IMR-90 (cell line): ENCODE measurements at regions not wholly inside any gene's neighbourhood (a gene's known extent, or its start where the extent isn't known, plus 50 kb on each side); places are given as distances from the start of the nearest gene placed in this dataset.

Experiments used
- ATAC-seq: fragments of 200-7000 bp; cut with Tn5 transposase; 2 replicates; pipeline ENCODE4 v1.9.1; 2020; ENCODE audit warnings: low read depth, mild to moderate bottlenecking, moderate library complexity
- BruUV-seq: library from RNA; stranded (reverse); fragments of 400-500 nt; replicated peaks from 2 replicates; lab custom pipeline; 2021; lab: Mats Ljungman, UMichigan
- CTCF ChIA-PET: fragments of 300-600 bp; formaldehyde crosslinking; extraction: SDS; loops from one replicate; lab custom pipeline; 2021; ENCODE audit warnings: antibody characterized with exemption; lab: Yijun Ruan, JAX
- POLR2A ChIA-PET: fragments of 300-600 bp; sonication (Branson Sonifier 250); formaldehyde crosslinking; loops from one replicate; lab custom pipeline; 2022; ENCODE audit warnings: antibody characterized with exemption; ENCODE audit not compliant: unreplicated experiment; lab: Charles Lee
- DNase-seq: peaks from one replicate; pipeline ENCODE4 v3.0.0; 2013
- H2AFZ ChIP-seq: replicated peaks from 2 replicates; pipeline ENCODE3; 2013; ENCODE audit warnings: low read length, mild to moderate bottlenecking; ENCODE audit not compliant: poor library complexity
- H2AK5ac ChIP-seq: 2 replicates; pipeline ENCODE4 v1.6.1; 2013; ENCODE audit warnings: low read depth, low read length, inconsistent platforms
- H2AK9ac ChIP-seq: replicated peaks from 2 replicates; pipeline ENCODE3; 2013; ENCODE audit warnings: mild to moderate bottlenecking, low read depth, low read length, moderate library complexity; ENCODE audit not compliant: poor library complexity
- H2BK120ac ChIP-seq: 2 replicates; pipeline ENCODE4 v1.6.1; 2013; ENCODE audit warnings: low read depth, low read length, inconsistent platforms
- H2BK15ac ChIP-seq: 3 replicates; pipeline ENCODE4 v1.6.1; 2013; ENCODE audit warnings: low read depth, low read length, inconsistent platforms
- H2BK20ac ChIP-seq: 2 replicates; pipeline ENCODE4 v1.6.1; 2013; ENCODE audit warnings: low read depth, mild to moderate bottlenecking, inconsistent platforms, low read length, moderate library complexity
- H2BK5ac ChIP-seq: 2 replicates; pipeline ENCODE4 v1.6.1; 2013; ENCODE audit warnings: mild to moderate bottlenecking, low read depth, low read length, inconsistent platforms; ENCODE audit not compliant: poor library complexity, severe bottlenecking
- H3K14ac ChIP-seq: replicated peaks from 2 replicates; pipeline ENCODE4 v1.6.1; 2013; ENCODE audit warnings: low read depth, low read length, inconsistent platforms
- H3K18ac ChIP-seq: 2 replicates; pipeline ENCODE4 v1.6.1; 2013; ENCODE audit warnings: low read depth, low read length, control low read depth
- H3K23ac ChIP-seq: 2 replicates; pipeline ENCODE4 v1.6.1; 2013; ENCODE audit warnings: low read depth, low read length, inconsistent platforms
- H3K27ac ChIP-seq: 2 replicates; pipeline ENCODE4 v1.5.1; 2013; ENCODE audit warnings: mild to moderate bottlenecking, control low read depth, low read length; ENCODE audit not compliant: insufficient read depth
- H3K27me3 ChIP-seq: 2 replicates; pipeline ENCODE4 v1.6.1; 2013; ENCODE audit warnings: low read length; ENCODE audit not compliant: control insufficient read depth, insufficient read depth
- H3K36me3 ChIP-seq: 2 replicates; pipeline ENCODE4 v1.6.1; 2013; ENCODE audit warnings: low read length, mixed read lengths; ENCODE audit not compliant: control insufficient read depth, insufficient read depth
- H3K4ac ChIP-seq: 2 replicates; pipeline ENCODE4 v1.6.1; 2013; ENCODE audit warnings: low read depth, low read length, inconsistent platforms
- H3K4me1 ChIP-seq: 2 replicates; pipeline ENCODE4 v1.6.1; 2013; ENCODE audit warnings: low read length, mixed read lengths; ENCODE audit not compliant: control insufficient read depth, insufficient read depth
- H3K4me2 ChIP-seq: 2 replicates; pipeline ENCODE4 v1.6.1; 2013; ENCODE audit warnings: low read depth, mild to moderate bottlenecking, control low read depth, low read length, moderate library complexity
- H3K4me3 ChIP-seq: 2 replicates; pipeline ENCODE4 v1.5.1; 2013; ENCODE audit warnings: low read depth, mild to moderate bottlenecking, control low read depth, low read length, moderate library complexity; ENCODE audit not compliant: insufficient read depth
- H3K56ac ChIP-seq: 2 replicates; pipeline ENCODE4 v1.6.1; 2013; ENCODE audit warnings: low read length, inconsistent platforms; ENCODE audit not compliant: insufficient read depth; ENCODE audit errors: extremely low read depth
- H3K79me1 ChIP-seq, 2 experiments: 2 replicates each; pipeline ENCODE4 v1.6.1; 2013; ENCODE audit warnings: low read length in 2 of 2, inconsistent platforms in 1 of 2, low read depth in 1 of 2
- H3K9ac ChIP-seq: 2 replicates; pipeline ENCODE4 v1.6.1; 2013; ENCODE audit warnings: low read depth, low read length, control low read depth
- H3K9me1 ChIP-seq: 2 replicates; pipeline ENCODE4 v1.6.1; 2013; ENCODE audit warnings: low read length, inconsistent platforms; ENCODE audit not compliant: insufficient read depth
- H3K9me3 ChIP-seq: 2 replicates; pipeline ENCODE4 v1.6.1; 2013; ENCODE audit warnings: low read length; ENCODE audit not compliant: control insufficient read depth, insufficient read depth
- H4K20me1 ChIP-seq: 2 replicates; pipeline ENCODE4 v1.6.1; 2013; ENCODE audit warnings: low read length, inconsistent platforms; ENCODE audit not compliant: insufficient read depth
- H4K5ac ChIP-seq: 2 replicates; pipeline ENCODE4 v1.6.1; 2013; ENCODE audit warnings: mild to moderate bottlenecking, low read depth, low read length, control low read depth
- H4K8ac ChIP-seq, 2 experiments: 2 replicates each; pipeline ENCODE4 v1.6.1; 2013; ENCODE audit warnings: low read depth in 2 of 2, low read length in 2 of 2, control low read depth in 1 of 2, inconsistent platforms in 1 of 2
- H4K91ac ChIP-seq: 2 replicates; pipeline ENCODE4 v1.6.1; 2013; ENCODE audit warnings: low read depth, low read length, inconsistent platforms; ENCODE audit not compliant: insufficient read depth
- CHD1 ChIP-seq: IDR thresholded peaks from 2 replicates; pipeline ENCODE4 v1.6.1; 2012; ENCODE audit warnings: low read depth, low read length, improper control_type of control experiment
- CTCF ChIP-seq: conservative IDR thresholded peaks from 2 replicates; pipeline ENCODE4 v1.5.1; 2012; ENCODE audit warnings: mild to moderate bottlenecking, low read depth, low read length, improper control_type of control experiment
- MAFK ChIP-seq: IDR thresholded peaks from 2 replicates; pipeline ENCODE4 v1.6.1; 2012; ENCODE audit warnings: low read depth, low read length, improper control_type of control experiment
- MAZ ChIP-seq: IDR thresholded peaks from 2 replicates; pipeline ENCODE4 v1.6.1; 2012; ENCODE audit warnings: low read depth, mild to moderate bottlenecking, low read length, improper control_type of control experiment, moderate library complexity, borderline replicate concordance
- NFE2L2 ChIP-seq: fragments of 150-350 bp; IDR thresholded peaks from 2 replicates; pipeline ENCODE4 v1.6.1; 2016; ENCODE audit warnings: low read depth, mild to moderate bottlenecking, low read length
- POLR2A ChIP-seq: IDR thresholded peaks from 2 replicates; pipeline ENCODE4 v1.6.1; 2012; ENCODE audit warnings: mild to moderate bottlenecking, low read depth, low read length
- WGBS, 2 experiments: methylation state at CpG; one replicate each; pipeline versions ENCODE4 v1.1.5 to v1.1.7; 2013; ENCODE audit warnings: missing lambda C conversion rate in 2 of 2; ENCODE audit not compliant: insufficient read length in 1 of 2; ENCODE audit errors: extremely low coverage in 2 of 2; 5-methylcytosine and 5-hydroxymethylcytosine counted together
- dilution Hi-C: fragments of 300-500 bp; cut with HindIII; formaldehyde crosslinking; loops from one replicate; pipeline ENCODE4 v1.14.3; 2018; ENCODE audit warnings: low sequenced_read_pairs; ENCODE audit not compliant: unreplicated experiment
- in situ Hi-C: fragments of 300-500 bp; cut with MboI; formaldehyde crosslinking; loops from 3 replicates; pipeline ENCODE4 v1.14.3; 2019; ENCODE audit warnings: low sequenced_read_pairs, inconsistent platforms, mixed read lengths
- intact Hi-C: fragments of 100-400 bp; cut with micrococcal nuclease; formaldehyde crosslinking; loops from 2 replicates; pipeline ENCODE4 v1.10.0; 2022

GRCh38 chr3:10702961-10703740, 112.9 kb upstream of the SLC6A11 start:
- H3K79me1 ChIP-seq = no peaks in the 10 kb centered on the region
- H3K56ac ChIP-seq = no peak overlapping the region
- no peak overlapping the region for H2AK9ac ChIP-seq
- peaks cover 19% of the 10 kb centered on the region for H3K27me3 ChIP-seq
- no peak overlapping the region for H2BK5ac ChIP-seq
- H3K23ac ChIP-seq = no peak overlapping the region
- no peak for ATAC-seq
- H4K20me1 ChIP-seq = no peaks in the 10 kb centered on the region
- no peak for DNase-seq
- in situ Hi-C loops = no loop called here
- H4K91ac ChIP-seq = no peak overlapping the region
- no peak overlapping the region for H2AFZ ChIP-seq
- no peak overlapping the region for H2AK5ac ChIP-seq
- H3K9ac ChIP-seq = no peak overlapping the region
- H3K9me1 ChIP-seq = no peaks in the 10 kb centered on the region
- no peak overlapping the region for H3K4me3 ChIP-seq
- no peak overlapping the region for H3K4me2 ChIP-seq
- ChIA-PET POLR2A (no interaction called here), CTCF (no interaction called here)
- H3K27ac ChIP-seq = no peak overlapping the region
- no peaks in the 10 kb centered on the region for H3K36me3 ChIP-seq
- no peak overlapping the region for H4K8ac ChIP-seq
- dilution Hi-C loops = no loop called here
- H2BK15ac ChIP-seq = no peak overlapping the region
- TF ChIP-seq CHD1 (no peak), NFE2L2 (no peak), CTCF (no peak), MAFK (no peak), MAZ (no peak), POLR2A (no peak)
- H3K4me1 ChIP-seq = no peaks in the 10 kb centered on the region
- no peak overlapping the region for H3K14ac ChIP-seq
- intact Hi-C loops = no loop called here
- no peaks in the 10 kb centered on the region for H3K9me3 ChIP-seq
- no peak overlapping the region for H2BK120ac ChIP-seq
- no TSS peak for BruUV-seq
- no peak overlapping the region for H3K18ac ChIP-seq
- no peak overlapping the region for H3K4ac ChIP-seq
- 50% methylated on average over 1 of the region's 14 CpGs; no CpG with 5 or more reads in 1 of the 2 experiments for WGBS, 2 experiments
- H2BK20ac ChIP-seq = no peak overlapping the region
- H4K5ac ChIP-seq = no peak overlapping the region
